NB4 (cell line): ENCODE measurements at regions not wholly inside any gene's neighbourhood (a gene's known extent, or its start where the extent isn't known, plus 50 kb on each side); places are given as distances from the start of the nearest gene placed in this dataset.

ENCODE experiments used
- CTCF ChIP-seq: IDR thresholded peaks from one replicate; pipeline ENCODE4 v1.5.1; 2012; ENCODE audit warnings: low read depth, low read length
- MYC ChIP-seq: IDR thresholded peaks from 2 replicates; pipeline ENCODE4 v1.6.1; 2011; ENCODE audit warnings: low read depth, low read length
- POLR2A ChIP-seq: IDR thresholded peaks from 2 replicates; pipeline ENCODE4 v1.6.1; 2011; ENCODE audit warnings: mild to moderate bottlenecking; ENCODE audit not compliant: insufficient read length; ENCODE audit errors: extremely low read depth
- TF ChIP-seq, protein P1 (sequence below): IDR thresholded peaks from 2 replicates; pipeline ENCODE4 v1.6.1; 2011; ENCODE audit warnings: low read depth, low read length

DNA sequence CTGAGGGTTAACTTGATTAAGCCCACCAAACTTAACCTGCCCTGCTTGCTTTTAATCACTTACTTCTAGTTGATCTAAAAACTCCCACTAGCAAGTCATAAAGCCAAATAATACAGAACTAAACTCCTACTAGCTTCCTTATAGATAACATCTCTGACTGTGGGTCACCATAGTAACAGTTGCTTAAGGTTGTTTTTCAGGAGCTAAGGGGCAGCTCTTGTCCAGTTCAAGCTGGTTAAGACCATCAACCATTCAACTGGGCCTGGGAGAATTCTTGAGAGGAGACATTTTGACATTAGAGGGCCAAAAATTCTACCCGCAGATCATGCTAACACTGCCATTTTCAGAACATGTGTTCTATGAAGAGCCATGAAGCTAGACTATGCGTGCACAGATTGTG, 67.0 kb downstream of the UCHL1 start:
- TF ChIP-seq CTCF, result no peak
- no peak for TF ChIP-seq POLR2A
- TF ChIP-seq, protein P1, sequence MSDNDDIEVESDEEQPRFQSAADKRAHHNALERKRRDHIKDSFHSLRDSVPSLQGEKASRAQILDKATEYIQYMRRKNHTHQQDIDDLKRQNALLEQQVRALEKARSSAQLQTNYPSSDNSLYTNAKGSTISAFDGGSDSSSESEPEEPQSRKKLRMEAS, result no peak
- TF ChIP-seq MYC, result no peak
